DMS 273 (cell line): ENCODE measurements at regions not wholly inside any gene's neighbourhood (a gene's known extent, or its start where the extent isn't known, plus 50 kb on each side); places are given as distances from the start of the nearest gene placed in this dataset.
"Not testable (repeated sequence)": the region's sequence is repeated elsewhere in the genome, so short reads cannot be mapped to it uniquely, and the experiment has no call there.

Source experiments
- DNase-seq: peaks from one replicate; lab custom pipeline; 2025; ENCODE audit not compliant: unreplicated experiment; lab: John Stamatoyannopoulos, UW

GRCh38 chr5:27814983-27815382 lies 776.6 kb upstream of the CDH9 start:
- DNase-seq, result no peak

DNA sequence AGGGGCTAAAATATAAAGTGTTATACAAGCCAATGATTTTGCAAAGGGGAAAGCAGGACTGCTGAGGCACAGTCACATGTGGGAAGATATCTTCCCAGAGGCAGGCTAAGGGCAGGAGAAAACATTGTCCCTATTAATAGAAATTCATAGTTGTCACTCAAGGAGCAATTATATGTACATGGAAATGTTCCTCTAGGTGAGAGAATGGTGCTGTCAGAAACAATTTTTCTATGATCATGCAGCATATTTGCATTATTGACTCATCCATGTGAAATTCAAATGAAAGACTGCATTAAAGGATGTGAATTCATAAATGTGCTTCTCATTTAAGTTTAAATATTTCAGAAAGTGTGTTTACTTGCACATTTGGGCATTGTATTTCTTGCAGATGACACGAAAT lies 775.9 kb upstream of the CDH9 start:
- DNase-seq, result no peak

DNA sequence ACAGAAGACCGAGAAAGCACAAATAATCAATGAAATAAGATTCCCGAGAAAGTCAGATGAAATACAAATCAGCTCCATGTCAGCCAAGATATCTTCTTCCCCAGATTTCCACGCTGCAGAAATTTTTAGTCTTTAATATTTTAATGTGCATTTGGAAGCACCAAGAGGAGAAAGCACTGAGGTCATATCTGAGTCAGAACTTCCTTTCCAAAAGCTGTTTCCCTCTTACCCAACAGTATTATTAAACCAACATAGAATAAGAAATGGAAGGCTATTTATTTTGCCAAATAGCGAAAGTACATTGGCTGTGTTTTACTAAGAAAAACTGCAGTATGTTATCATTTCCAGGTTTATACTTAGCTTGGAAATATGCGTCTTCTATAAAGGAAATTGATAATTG lies 772.1 kb upstream of the CDH9 start:
- no peak for DNase-seq

DNA sequence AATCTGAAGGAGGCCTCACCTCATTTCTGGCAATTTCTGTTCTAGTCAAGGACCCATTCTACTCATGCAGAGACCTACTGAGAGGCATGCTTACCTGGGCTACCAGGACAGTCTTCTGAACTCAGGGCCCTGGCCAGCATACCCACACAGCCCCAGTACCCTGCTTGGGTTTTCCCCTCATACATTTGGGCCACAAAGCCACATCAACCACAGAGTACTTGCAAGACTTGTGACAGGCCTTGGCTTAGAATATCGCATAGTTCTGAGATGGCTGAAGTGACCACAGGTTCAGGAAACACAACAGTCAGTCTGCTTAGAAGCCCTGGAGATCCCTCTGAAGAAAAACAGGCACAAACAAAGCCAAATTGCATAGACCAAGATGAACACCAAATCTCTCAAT lies 758.8 kb upstream of the CDH9 start:
- DNase-seq, result no peak

DNA sequence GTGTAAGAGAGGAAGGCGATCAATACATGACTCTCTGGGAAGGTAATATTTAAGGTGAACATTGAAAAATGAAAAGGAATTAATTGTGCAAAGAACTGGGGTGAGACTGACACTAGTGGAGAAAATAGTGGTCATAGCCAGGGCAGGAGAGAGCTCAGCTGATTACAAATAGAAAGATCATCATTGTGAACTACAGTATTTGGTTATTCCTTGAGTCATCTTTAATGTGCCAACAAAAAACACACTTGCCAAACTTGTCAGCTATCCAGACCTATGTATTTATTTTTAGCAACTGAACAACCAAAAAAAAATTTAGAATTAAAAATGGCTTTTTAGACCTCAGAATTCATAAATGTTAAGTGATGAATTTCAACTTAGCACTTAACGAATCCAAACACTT lies 749.8 kb upstream of the CDH9 start:
- no peak for DNase-seq

DNA sequence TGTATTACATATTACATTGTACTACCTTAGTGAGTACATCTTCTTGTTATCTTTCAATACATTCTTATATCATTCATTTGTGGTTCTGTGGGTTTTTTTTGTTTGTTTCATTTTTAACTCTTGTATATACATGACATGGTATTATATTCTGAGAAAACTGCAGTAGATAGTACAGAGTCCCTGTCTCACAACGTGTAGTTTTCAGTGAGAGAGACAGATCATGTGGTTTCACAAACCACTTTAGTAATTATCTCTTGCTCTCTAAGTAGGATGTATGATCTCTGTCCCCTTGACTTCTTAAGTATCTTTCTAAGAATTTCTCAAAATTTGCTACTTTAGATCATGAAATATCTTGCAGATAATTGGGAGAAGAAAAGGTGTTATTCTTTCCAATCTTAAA lies 745.9 kb upstream of the CDH9 start:
- no peak for DNase-seq

DNA sequence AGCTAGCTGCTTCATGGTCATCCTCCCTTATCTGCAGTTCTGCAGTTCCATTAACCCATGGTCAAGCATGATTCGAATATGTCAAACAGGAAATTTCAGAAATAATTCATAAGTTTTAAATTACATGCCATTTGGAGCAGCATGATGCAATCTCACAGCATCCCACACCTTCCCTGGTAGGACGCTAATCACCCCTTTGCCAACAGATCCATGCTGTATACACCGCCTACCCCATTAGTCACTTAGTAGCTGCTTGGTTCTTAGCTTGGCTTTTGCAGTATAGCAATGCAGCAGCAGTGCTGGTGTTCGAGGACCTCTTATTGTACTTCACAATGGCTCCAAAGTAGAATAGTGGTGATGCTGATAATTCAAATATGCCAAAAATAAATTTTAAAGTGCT lies 739.7 kb upstream of the CDH9 start:
- no peak for DNase-seq

- DNase-seq, result no peak
Observed at GRCh38 chr5:27773636-27774035, 735.2 kb upstream of the CDH9 start.

DNA sequence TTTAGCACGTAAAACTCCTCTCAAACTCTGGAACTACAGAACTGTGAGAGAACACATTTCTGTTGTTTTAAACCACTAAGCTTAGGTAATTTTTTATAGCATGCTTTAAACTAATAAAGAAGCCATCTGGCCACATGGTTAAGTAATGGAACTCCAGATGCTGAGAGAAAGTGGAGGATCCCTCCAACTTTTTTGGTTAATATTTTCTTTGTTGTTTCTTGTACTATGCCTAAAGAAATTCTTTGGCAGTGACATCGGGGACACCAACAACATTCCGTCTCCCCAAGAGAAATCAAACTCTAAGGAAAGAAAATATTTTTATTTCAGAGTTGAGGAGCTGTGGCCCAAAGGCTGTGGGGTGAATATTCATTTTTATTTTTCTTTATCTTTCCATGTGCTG lies 734.8 kb upstream of the CDH9 start:
- no peak for DNase-seq

DNA sequence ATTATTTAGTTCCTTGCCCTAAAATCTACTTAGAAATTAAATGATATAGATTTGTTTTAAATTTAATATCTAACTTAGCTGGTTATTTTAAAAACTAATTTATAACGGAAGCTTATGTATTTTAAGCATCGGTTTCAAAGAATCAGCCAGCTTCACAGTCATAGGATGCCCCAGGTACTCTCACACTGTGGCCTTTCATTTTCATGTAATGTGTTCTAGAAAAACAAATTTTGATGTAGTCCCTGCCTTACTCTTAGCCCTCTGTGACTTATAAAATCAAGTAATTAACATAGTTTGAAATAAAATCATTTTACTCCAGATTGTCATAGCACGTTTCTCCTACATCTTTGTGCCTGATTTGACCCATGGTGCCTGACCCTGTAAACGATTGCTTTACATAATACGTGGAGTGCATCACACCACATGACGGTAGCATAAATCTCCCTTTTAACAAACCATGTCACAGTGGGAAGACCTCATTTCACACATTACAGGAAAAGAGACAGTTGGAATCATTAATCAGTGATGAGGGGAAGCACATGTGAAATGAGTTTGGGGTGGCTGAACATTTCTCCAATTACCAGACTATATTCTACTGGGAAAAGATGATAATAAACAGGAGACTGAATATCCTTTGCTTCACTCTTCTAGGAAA lies 731.5 kb upstream of the CDH9 start:
- DNase-seq, result no peak

GRCh38 chr5:27748847-27749246 lies 710.5 kb upstream of the CDH9 start:
- no peak for DNase-seq

GRCh38 chr5:27743383-27743979 lies 705.1 kb upstream of the CDH9 start:
- not testable (repeated sequence) for DNase-seq

DNA sequence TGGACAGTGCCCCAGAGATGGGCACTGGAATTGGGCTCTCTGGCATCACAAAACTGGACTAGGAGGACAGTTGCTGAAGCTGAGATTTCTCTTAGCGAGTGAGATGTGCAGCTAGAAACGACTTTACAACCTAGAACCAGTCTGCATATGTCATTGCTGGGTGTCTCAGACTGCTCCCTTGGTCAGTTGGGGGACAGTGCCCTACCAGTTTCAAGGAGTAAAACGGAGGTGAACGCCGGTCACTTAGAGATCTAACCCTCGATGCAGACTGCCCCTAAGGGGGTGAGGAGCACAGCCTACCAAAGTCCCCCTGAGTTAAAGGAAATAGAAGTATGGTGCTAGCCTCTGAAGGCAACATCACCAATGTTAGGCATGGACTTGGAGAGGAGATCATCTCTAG lies 704.4 kb upstream of the CDH9 start:
- DNase-seq, result no peak

DNA sequence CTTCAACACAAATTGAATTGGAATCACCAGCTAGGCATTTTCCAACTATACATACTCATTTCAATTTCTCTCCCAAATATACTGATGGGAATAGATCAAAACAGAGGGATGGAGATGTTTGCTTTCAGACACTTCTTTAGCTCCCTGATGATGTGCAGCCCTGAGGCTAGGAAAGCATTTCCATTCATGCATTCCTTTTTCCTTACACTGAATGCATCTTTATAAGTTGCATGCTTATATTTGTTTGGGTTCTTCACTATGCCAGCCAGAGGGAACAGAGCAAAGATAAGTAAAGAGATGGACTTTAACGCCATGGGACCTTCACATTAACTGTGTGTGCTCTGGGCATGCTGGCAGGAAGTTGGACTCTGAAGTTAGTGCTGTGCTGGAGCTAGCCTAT lies 696.5 kb upstream of the CDH9 start:
- no peak for DNase-seq

DNA sequence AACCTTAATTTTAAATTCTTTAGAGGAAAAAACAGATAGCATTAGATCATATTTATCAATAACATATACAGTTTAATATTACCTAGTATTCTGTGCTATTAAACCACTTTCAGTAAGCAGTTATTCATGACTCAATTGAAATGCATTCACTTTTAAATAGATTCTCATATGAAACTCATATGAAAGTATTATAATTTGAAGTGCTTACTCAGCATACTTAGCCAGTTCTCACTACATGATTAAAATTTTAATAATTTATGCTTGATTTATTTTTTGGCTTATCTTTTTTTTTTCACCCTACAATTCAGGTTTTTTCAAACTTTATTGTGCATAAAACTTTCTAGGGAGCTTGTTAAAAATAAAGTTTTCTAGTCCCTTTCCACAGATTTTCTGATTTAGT lies 694.9 kb upstream of the CDH9 start:
- DNase-seq, result no peak

DNA sequence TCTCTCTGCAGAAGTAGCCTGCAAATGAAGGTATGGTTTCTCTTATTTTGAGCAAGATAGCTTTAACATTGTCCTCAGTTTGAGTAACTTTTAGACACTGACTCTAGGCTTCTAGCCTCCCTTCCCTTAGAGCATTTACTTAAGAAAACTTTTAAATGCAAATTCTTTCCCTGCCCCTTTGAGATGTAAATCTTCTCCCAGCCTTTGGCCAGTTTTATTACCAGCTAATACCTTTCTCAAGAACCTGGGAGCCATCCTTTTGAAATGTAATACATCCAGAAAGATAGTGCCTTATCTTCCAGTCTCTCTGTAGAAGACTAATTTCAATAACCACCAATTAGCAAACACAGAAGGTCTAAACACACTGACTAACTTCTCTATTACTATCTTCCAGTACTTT lies 688.9 kb upstream of the CDH9 start:
- no peak for DNase-seq

DNA sequence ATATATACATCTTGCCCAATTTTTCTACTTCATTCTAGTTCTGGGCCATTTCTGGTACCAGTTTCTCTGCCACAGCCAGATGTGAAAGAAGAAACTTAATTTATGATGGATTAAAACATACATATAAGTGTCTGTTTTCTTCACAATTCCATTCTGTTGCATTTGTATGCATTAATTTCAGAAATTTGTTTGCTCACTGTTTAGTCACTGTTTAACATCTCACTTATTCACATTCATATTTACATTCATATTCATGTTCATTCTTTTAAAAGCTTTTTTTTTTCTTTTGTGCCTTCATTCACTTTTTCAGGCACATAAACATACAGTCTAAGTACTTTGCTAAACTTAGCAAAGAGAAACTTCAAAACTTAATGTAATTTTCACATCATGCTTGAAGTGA lies 684.0 kb upstream of the CDH9 start:
- no peak for DNase-seq

GRCh38 chr5:27708534-27708933 lies 670.1 kb upstream of the CDH9 start:
- DNase-seq, result no peak

DNA sequence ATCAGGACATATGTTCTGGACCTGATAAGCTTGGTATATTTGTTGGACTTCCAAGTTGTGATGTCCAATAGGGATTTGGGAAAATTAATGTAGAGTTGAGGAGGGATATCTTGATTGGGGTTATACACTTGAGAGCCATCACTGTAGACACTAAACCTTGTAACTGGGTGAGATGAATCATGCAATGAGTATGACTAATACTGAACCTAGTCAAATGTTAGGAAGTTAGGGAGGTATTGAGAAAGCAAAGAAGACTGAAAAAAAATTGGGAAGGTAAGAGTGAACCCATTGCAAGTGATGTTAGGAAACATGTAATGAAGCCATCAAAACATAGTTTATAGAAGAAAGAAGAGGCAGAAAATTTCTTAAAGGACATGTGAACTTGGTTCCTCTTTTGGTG lies 668.4 kb upstream of the CDH9 start:
- no peak for DNase-seq

DNA sequence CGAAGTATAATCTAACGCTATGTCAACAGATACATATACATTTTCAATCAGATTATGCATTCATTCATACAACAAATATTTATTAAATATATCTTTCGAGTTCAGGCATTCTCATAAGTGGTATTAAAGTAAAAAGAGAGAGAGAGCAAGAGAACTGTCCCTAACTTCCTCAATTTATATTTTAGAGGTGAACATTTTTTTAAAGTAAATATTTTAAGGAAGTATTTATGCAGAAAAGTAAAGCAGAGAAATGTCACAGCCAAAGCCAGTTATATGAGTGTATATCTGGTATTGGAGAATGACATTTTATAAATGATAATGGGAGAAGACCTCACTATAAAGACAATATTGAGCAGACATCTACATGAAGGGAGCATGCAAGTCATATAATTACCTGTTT lies 667.3 kb upstream of the CDH9 start:
- no peak for DNase-seq

DNA sequence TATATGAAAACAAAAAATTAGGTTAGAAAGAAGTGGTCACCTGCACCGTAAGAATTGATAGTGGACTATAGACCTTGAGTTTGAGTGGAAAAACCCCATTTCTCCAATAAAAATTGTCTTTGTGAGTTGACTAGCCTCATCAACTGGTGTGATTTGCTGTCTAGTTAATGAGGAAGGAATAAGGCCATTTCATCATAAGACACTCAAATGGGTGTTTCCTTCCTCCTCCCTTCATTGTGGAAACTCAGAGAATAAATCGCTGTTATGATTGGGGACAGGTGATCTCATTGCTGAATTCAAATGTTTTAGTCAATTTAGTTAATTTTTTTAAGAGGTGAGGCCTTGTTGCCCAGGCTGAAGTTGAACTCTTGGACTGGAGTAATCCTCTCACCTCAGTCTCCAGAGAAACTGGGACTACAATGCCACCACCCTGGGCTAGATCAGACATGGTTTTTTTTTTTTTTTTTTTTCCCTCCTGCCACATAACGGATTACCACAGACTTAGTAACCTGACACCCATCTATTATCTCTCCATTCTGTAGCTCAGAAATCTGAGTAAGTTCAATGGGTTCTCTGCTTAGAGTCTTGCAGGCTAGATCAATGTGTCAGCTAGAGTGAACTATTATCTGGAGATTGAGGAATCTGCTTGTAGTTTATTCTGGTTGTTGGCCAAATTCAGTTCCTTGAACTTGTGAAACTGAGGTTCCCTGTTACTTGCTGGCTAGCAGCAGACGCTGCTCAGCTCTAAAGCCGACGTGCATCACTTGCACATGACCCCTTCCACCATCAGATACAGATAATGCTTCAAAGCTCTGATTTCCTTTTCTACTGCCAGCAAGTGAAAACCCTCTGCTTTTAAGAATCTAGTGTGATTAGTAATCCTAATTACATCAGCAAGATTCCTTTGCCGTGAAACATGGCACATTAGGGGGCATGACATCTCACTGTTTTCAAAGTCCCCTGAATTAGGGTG lies 663.8 kb upstream of the CDH9 start:
- DNase-seq, result no peak

DNA sequence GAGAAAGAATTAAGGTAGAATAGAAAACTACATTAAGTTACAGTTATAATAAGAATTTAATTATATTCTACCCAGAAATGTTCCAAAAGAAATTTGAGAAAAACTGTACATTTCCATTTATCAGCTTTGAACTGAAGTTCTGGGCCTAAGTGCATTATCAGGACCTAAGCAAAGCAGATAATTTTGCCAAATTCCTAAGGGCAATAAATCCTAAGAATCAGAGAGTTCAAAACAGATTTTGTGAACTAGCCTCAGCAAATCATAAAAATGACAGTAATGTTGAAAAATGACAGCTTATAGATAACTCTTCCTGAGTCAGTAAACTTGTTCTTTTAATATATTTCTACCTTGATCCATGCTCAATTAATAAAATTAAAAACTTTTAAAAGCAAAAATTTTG lies 662.1 kb upstream of the CDH9 start:
- DNase-seq, result no peak
